ENCODE measurements at regions not wholly inside any gene's neighbourhood (a gene's known extent, or its start where the extent isn't known, plus 50 kb on each side); places are given as distances from the start of the nearest gene placed in this dataset.

DNA sequence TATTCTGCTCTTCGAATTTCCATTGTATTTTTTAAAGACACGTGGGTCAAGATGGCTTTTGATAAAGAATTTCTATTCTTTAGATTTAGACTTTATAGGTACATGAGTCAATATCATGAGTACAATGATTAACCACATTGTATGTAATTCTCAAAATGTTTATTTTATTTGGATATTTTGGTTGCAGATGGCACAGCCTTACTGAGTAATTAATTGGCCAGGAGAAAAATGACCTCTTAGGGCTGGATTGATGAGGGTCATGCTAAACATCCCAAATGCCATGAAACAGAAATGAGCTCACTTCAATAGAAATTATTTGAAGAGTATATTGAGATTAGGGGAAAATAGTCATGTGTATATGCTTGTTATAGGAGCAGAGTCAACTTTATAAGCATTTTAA lies 131.2 kb upstream of the CCN2 start:
- no peak for FAIRE-seq
- DNase-seq (ENCODE audit: insufficient read length, low spot score), result no peak
- no peak for TF ChIP-seq POLR2A (IDR thresholded peaks at IDR 0.05; ENCODE audit: low read depth, low read length)

DNA sequence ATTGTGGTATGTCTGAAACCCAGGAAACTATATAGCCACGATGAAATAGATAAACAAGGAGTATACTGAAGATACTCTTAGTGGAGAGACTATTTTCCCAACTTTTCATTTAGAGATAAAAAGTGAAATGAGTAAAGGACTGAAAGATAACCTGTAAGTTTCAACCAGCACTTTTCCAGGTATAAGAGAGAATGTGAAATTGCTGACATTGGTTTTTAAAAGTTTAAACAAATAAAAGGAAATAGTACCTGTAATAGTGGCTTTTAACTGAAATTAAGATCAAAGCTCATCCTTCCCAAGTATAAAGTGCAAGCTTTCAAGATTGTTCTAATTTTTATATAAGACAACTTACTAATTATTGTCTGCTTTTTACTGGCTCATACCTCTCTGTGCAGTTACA lies 130.2 kb upstream of the CCN2 start:
- no peak for TF ChIP-seq POLR2A (IDR thresholded peaks at IDR 0.05; ENCODE audit: low read depth, low read length)
- no peak for DNase-seq (ENCODE audit: insufficient read length, low spot score)
- no peak for FAIRE-seq

DNA sequence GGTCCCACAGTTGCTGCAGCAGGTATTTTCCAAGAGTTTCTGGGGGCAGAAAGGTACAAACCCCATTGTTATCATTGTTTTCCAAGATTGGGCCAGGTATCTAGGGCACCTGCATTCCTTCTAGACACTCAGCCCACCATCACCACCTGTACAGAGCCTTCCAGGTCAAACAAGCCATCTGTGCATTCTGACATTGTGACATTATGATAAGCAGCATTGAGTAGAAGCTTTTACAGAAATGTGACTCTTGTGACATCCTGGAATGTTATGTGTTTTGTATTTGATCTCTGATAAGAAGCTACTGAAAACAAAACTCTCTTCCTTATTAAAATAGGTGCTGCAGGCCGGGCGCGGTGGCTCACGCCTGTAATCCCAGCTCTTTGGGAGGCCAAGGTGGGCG lies 128.1 kb upstream of the CCN2 start:
- FAIRE-seq, result no peak
- no peak for DNase-seq (ENCODE audit: insufficient read length, low spot score)
- TF ChIP-seq POLR2A (IDR thresholded peaks at IDR 0.05; ENCODE audit: low read depth, low read length), result no peak

DNA sequence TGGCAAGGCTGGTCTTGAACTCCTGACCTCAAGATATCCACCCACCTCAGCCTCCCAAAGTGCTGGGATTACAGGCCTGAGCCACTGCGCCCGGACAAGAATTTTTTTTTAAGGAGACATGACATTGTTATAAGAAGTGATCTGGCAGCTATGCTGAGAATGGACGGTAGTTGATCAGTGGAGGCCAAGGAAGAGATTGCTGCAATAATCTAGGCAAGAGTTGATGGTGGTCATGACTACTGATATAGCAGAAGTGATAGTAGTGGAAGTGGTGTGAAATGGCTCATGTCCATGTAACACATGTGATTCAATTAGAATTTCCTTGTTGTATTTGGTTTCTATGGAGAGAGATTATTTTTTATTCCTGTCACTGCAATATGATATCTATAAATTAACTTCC lies 125.3 kb upstream of the CCN2 start:
- FAIRE-seq (no peak), DNase-seq (ENCODE audit: insufficient read length, low spot score) (no peak)
- no peak for TF ChIP-seq POLR2A (IDR thresholded peaks at IDR 0.05; ENCODE audit: low read depth, low read length)

DNA sequence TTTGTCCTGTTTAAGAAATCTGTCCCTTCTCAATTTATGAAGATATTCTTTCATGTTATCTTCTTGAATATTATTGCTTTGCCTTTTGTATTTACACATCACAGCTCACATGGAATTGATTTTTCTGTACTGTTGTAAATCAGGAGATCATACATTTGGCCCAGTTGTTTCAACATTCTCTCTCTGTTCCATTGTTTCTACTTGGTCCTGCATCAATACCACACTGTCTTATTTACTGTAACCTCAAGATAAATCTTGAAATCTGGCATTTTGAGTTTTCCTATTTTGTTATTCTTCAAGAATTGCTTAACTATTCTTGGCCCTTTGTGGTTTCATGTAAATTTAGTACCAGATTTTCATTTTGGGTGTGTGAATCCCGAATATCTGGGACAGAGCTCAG lies 121.7 kb upstream of the CCN2 start:
- FAIRE-seq, result no peak

DNA sequence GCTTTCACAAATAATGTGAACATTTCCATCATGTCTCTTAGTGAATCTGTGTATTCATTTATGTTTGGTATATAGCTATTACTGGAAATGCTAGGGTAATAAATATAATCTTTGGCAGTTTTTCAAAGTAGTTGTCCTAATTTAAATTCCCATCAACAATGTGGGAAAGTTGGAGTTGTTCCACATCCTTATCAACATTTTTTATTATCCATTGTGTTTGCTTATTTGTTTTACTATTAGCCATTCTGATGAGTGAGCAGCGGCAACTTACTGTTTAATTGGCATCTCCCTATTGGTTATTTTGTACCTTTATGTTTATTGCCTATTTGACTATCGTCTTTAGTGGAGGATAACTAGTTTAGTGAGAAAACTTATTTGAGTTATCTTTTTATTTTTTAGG lies 121.1 kb upstream of the CCN2 start:
- FAIRE-seq, result no peak
- no peak for TF ChIP-seq POLR2A (IDR thresholded peaks at IDR 0.05; ENCODE audit: low read depth, low read length)

More for the DNA sequence above, 121.7 kb upstream of the CCN2 start:
- no peak for DNase-seq (ENCODE audit: insufficient read length, low spot score)
- no peak for TF ChIP-seq POLR2A (IDR thresholded peaks at IDR 0.05; ENCODE audit: low read depth, low read length)

DNA sequence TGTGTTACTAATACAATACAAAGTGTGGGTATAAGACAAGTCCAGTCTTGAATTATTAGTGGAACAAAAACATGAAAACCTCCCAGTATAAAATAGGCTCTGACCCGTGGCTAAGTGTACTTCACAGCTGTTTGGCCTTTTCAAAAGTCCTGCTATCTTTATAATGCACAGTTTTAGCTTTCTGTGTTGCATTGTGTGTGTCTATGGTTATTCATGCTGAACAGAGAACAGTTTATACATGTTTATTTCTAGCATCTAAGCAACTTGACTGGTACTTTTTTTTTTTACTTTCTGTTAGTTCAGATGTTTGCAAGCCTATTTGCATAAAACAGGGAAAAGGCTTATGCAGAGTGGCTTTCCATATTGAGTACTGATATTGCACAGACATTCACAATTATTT lies 119.2 kb upstream of the CCN2 start:
- DNase-seq (ENCODE audit: insufficient read length, low spot score) (no peak), FAIRE-seq (no peak)
- no peak for TF ChIP-seq POLR2A (IDR thresholded peaks at IDR 0.05; ENCODE audit: low read depth, low read length)

More for the DNA sequence above, 121.1 kb upstream of the CCN2 start:
- no peak for DNase-seq (ENCODE audit: insufficient read length, low spot score)

DNA sequence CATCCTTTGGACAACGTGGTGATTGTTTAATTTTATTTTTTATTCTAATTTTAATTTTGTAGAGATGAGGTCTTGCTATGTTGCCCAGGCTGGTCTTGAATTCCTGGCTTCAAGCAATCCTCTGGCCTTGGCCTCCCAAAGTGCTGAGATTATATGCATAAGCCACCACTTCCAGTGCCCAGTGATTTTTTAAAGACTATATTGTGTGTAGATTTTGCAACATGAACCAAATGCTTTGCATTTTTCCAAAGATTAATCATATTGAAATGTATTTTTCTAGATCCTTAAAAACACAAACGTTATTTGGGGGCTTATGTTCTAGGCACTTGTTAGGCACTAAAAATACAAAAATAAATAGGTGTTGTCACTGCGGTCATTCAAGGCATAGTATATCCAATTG lies 117.6 kb upstream of the CCN2 start:
- FAIRE-seq, result no peak
- TF ChIP-seq POLR2A (IDR thresholded peaks at IDR 0.05; ENCODE audit: low read depth, low read length), result no peak
- DNase-seq (ENCODE audit: insufficient read length, low spot score), result no peak

DNA sequence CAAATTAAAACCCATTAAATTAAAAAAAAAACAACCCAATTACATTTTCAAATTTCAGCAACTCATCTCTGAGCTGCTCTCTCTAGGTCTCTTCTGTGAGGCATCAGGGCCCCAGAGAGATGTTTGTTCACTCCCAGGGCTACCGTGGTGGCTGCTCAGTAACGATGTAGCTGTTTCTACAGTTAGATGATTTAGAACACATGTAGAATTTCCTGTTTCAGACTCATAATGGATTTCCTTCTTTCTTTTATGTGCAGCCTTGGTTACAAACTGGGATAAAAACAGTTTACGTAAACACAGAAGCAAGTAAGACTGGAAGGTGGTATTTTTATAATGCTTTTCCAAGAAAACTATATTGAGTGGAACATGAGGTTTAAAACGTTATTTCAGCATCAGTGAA lies 116.1 kb upstream of the CCN2 start:
- TF ChIP-seq POLR2A (IDR thresholded peaks at IDR 0.05; ENCODE audit: low read depth, low read length), result no peak
- FAIRE-seq (no peak), DNase-seq (ENCODE audit: insufficient read length, low spot score) (no peak)

DNA sequence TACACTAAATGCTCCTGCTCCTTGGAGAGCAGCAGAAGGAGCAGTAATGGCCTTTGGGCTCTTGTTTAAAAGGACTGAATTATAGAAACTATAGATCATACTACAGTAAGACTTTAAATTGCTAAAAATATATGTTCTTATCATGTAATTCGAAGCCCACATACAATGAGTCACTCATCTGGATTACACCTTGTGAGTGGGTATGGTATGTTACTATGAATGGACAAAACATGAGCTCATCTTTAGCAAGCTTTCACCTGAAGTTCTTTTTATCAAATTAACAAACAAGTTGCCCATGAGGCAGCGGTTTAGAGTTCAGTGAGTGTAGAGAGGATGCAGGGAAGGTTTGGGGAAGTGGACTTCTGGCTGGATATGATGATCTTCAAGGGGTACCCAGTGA lies 114.4 kb upstream of the CCN2 start:
- DNase-seq (ENCODE audit: insufficient read length, low spot score), result no peak
- no peak for TF ChIP-seq POLR2A (IDR thresholded peaks at IDR 0.05; ENCODE audit: low read depth, low read length)
- no peak for FAIRE-seq

DNA sequence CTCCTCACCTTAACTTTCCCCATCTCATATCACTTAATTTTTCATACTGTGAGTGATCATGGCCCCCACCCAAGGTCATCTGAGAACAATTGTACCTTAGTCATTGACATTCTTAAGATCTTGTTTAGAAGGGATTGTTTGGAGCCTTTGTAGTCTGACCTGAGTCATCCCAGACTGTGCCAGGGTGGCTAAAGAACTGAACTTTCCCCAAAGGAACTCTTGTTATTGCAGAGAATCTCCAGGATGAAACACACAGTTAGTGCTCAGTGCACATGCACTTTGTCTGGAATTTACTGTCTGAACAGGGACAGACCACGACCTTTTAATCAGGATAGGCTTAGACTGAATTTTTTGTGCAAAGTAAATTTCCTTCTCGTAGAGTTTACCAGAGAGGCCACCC lies 112.6 kb upstream of the CCN2 start:
- peak; percentile 21 for DNase-seq (ENCODE audit: insufficient read length, low spot score)
- FAIRE-seq, result peak; percentile 94
- TF ChIP-seq POLR2A (IDR thresholded peaks at IDR 0.05; ENCODE audit: low read depth, low read length), result no peak

DNA sequence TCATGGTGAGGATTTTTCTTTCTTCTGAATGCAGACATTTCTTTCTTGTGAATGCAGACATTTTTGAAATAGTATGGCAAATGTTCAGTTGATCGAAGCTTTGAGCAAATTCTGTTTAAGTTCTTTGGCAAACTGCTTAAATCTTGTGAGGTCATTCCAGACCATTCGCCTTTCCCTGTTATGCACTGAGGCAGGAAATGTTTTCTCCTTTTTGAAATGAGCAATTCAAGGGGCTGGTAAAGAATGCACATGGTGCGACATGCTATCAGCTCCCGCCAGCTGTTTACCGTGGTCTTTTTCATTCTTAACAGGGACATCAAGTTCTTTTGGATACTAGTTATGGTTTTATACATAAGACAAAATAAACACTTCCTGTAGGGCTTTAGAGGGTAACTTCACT lies 112.0 kb upstream of the CCN2 start:
- no peak for FAIRE-seq
- no peak for DNase-seq (ENCODE audit: insufficient read length, low spot score)
- no peak for TF ChIP-seq POLR2A (IDR thresholded peaks at IDR 0.05; ENCODE audit: low read depth, low read length)

DNA sequence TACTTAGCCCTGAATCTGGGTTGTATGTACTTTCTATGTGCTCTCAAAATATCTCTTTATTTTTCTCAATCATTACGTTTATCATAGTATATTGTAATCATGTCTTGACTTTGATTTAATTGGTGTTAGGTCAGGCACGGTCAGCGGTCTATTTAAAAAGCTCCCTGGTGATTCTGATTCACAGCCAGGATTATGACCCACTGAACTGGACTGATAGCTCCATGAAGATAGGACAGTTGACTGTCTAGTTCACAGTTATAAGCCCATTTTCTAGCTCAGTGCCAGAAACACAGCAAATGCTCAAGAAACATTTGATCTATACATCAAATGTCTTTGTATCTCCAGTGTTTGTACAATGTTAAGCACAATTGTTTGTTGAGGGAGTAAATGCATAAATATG lies 111.5 kb upstream of the CCN2 start:
- no peak for TF ChIP-seq POLR2A (IDR thresholded peaks at IDR 0.05; ENCODE audit: low read depth, low read length)
- no peak for DNase-seq (ENCODE audit: insufficient read length, low spot score)
- FAIRE-seq, result no peak

DNA sequence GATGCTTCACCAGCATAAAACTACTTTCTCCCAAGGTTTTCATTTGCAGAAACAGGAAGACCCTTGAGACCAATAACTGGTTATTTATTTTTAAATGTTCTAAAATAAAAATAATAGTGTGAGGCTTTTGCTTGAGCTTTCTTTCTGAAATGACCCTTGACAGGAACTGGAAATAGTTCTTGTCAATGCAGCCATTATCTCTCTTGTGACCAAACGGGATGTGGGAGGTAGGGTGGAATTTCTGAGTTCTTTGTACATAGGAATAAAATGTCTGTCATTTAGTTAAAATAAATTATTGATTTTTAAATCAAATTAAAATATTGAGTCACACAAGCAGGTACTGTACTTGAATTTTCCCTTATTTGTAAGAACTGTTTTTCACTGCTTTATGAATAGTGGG lies 110.2 kb upstream of the CCN2 start:
- FAIRE-seq (no peak), DNase-seq (ENCODE audit: insufficient read length, low spot score) (no peak)
- TF ChIP-seq POLR2A (IDR thresholded peaks at IDR 0.05; ENCODE audit: low read depth, low read length), result no peak

DNA sequence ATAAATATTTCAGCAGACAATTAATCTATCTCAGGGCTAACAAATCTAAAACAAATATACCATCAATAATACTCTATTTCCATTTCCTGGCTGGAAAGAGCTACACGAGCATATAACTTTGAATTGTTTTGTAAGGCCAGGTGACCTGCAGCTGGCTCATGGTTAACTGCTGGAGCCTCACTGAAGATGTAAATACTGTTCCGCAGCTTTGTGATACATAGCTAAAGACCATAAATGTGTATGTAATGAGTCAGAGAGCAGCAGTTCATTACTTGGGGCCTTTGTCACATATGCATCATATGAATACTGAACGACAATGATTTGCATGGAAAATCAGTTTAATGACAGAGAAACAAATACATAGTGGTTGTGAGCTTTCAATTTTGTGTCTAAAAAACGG lies 109.4 kb upstream of the CCN2 start:
- TF ChIP-seq POLR2A (IDR thresholded peaks at IDR 0.05; ENCODE audit: low read depth, low read length), result no peak
- DNase-seq (ENCODE audit: insufficient read length, low spot score) (peak; percentile 15), FAIRE-seq (peak; percentile 81)

DNA sequence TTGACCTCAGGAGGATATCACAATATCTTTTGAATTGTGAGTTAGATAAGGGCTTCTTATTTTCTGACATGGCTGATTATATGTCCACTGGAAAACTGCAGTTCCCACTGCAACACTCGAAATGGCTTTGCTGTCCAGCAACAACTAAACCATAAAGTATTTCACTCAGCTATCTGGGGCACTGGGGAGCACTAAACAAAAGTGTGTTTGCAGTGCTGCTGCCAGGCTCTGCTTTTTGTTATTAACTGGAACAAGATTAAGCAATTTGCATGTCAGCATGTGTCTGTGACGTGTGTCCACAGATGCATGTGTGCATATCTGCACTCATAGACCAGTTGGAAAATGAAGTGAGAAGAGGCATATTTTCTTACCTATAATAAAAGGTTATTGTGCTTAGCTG lies 107.8 kb upstream of the CCN2 start:
- DNase-seq (ENCODE audit: insufficient read length, low spot score) (no peak), FAIRE-seq (no peak)
- no peak for TF ChIP-seq POLR2A (IDR thresholded peaks at IDR 0.05; ENCODE audit: low read depth, low read length)

Measured in H54 (cell line).